ENCODE measurements at regions not wholly inside any gene's neighbourhood (a gene's known extent, or its start where the extent isn't known, plus 50 kb on each side); places are given as distances from the start of the nearest gene placed in this dataset.

DNA sequence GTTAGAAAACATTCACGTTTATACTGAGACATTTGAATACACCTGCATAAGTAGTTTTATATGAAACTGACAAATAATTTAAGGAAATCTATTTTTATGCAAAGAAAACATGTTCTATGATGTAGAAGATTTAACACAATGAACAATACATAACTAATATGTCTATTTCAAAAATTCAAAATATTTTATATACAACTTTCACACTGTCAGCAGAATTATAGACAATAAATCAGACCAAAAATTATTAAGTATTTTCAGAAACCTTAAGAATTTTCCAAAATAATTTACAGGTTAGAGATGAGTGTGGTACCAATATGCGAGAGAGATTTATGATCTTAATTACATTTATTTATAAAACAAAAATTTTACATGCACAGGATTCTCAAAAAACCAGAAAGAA, 1561.0 kb upstream of the ZEB2 start:
- H3K27me3 ChIP-seq = no peaks in the 10 kb centered on the region
- DNase-seq (ENCODE audit: low spot score in 2 of 2) = no peak
- no peak for TF ChIP-seq POLR2AphosphoS5 (IDR thresholded peaks at IDR 0.05)
- TF ChIP-seq, protein P1, sequence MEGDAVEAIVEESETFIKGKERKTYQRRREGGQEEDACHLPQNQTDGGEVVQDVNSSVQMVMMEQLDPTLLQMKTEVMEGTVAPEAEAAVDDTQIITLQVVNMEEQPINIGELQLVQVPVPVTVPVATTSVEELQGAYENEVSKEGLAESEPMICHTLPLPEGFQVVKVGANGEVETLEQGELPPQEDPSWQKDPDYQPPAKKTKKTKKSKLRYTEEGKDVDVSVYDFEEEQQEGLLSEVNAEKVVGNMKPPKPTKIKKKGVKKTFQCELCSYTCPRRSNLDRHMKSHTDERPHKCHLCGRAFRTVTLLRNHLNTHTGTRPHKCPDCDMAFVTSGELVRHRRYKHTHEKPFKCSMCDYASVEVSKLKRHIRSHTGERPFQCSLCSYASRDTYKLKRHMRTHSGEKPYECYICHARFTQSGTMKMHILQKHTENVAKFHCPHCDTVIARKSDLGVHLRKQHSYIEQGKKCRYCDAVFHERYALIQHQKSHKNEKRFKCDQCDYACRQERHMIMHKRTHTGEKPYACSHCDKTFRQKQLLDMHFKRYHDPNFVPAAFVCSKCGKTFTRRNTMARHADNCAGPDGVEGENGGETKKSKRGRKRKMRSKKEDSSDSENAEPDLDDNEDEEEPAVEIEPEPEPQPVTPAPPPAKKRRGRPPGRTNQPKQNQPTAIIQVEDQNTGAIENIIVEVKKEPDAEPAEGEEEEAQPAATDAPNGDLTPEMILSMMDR (IDR thresholded peaks at IDR 0.05) = no peak
- no peak for TF ChIP-seq EP300 (IDR thresholded peaks at IDR 0.05)
- H3K27ac ChIP-seq = no peak overlapping the region
- WGBS = 75% methylated on average over 2 of the region's 2 CpGs
- no peak overlapping the region for H3K4me3 ChIP-seq
- no peaks in the 10 kb centered on the region for H3K4me1 ChIP-seq
- no peaks in the 10 kb centered on the region for H3K9me3 ChIP-seq
- no peaks in the 10 kb centered on the region for H3K36me3 ChIP-seq

GRCh38 chr2:146079216-146079615, 1559.3 kb upstream of the ZEB2 start:
- no peak for DNase-seq (ENCODE audit: low spot score in 2 of 2)
- Histone ChIP-seq H3K27me3 (no peaks in the 10 kb centered on the region), H3K27ac (no peak overlapping the region), H3K9me3 (no peaks in the 10 kb centered on the region), H3K36me3 (no peaks in the 10 kb centered on the region), H3K4me3 (no peak overlapping the region), H3K4me1 (no peaks in the 10 kb centered on the region)
- TF ChIP-seq EP300 (IDR thresholded peaks at IDR 0.05) (no peak), POLR2AphosphoS5 (IDR thresholded peaks at IDR 0.05) (no peak), POLR2A (IDR thresholded peaks at IDR 0.05) (no peak)
- TF ChIP-seq, protein P1 (IDR thresholded peaks at IDR 0.05) = no peak
- 83% methylated on average over 1 of the region's 1 CpG for WGBS

DNA sequence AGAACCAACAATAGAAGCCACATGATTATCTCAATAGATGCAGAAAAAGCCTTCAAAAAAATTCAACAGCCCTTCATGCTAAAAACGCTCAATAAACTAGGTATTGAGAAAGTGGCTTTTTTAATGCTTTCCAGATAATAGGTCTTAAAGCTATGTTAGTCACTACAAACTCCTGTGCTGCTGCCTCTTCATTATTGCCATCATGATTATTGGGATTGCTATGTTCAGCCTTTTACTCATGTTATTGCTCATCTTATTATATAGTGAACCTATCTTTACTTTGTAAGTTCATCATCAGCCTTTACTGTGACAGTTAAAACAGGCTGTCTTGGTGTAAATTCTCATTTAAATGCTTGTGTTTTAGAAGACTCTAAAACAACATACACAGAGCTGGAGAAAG, 1557.2 kb upstream of the ZEB2 start:
- 83% methylated on average over 1 of the region's 1 CpG for WGBS

GRCh38 chr2:146068051-146068450, 1548.1 kb upstream of the ZEB2 start:
- no peak for DNase-seq (ENCODE audit: low spot score in 2 of 2)
- H3K27me3 ChIP-seq = no peaks in the 10 kb centered on the region
- TF ChIP-seq EP300 (IDR thresholded peaks at IDR 0.05) (no peak), POLR2AphosphoS5 (IDR thresholded peaks at IDR 0.05) (no peak), POLR2A (IDR thresholded peaks at IDR 0.05) (no peak)
- TF ChIP-seq, protein P1 (IDR thresholded peaks at IDR 0.05) = no peak
- H3K9me3 ChIP-seq = no peaks in the 10 kb centered on the region
- no peaks in the 10 kb centered on the region for H3K4me1 ChIP-seq
- no peak overlapping the region for H3K27ac ChIP-seq
- H3K36me3 ChIP-seq = no peaks in the 10 kb centered on the region
- no peak overlapping the region for H3K4me3 ChIP-seq

More for the DNA sequence above, 1557.2 kb upstream of the ZEB2 start:
- Histone ChIP-seq H3K27me3 (no peaks in the 10 kb centered on the region), H3K36me3 (no peaks in the 10 kb centered on the region), H3K9me3 (no peaks in the 10 kb centered on the region), H3K4me1 (no peaks in the 10 kb centered on the region), H3K4me3 (no peak overlapping the region), H3K27ac (no peak overlapping the region)
- TF ChIP-seq POLR2AphosphoS5 (IDR thresholded peaks at IDR 0.05) (no peak), POLR2A (IDR thresholded peaks at IDR 0.05) (no peak), EP300 (IDR thresholded peaks at IDR 0.05) (no peak)
- TF ChIP-seq, protein P1 (IDR thresholded peaks at IDR 0.05) = no peak
- DNase-seq (ENCODE audit: low spot score in 2 of 2) = no peak

GRCh38 chr2:146048141-146048540, 1528.2 kb upstream of the ZEB2 start:
- no peak for DNase-seq (ENCODE audit: low spot score in 2 of 2)
- Histone ChIP-seq H3K36me3 (no peaks in the 10 kb centered on the region), H3K27ac (no peak overlapping the region), H3K4me1 (no peaks in the 10 kb centered on the region), H3K27me3 (no peaks in the 10 kb centered on the region), H3K9me3 (no peaks in the 10 kb centered on the region), H3K4me3 (no peak overlapping the region)
- WGBS = 72% methylated on average over 1 of the region's 1 CpG
- no peak for TF ChIP-seq EP300 (IDR thresholded peaks at IDR 0.05)
- no peak for TF ChIP-seq POLR2A (IDR thresholded peaks at IDR 0.05)
- TF ChIP-seq, protein P1 (IDR thresholded peaks at IDR 0.05) = no peak
- no peak for TF ChIP-seq POLR2AphosphoS5 (IDR thresholded peaks at IDR 0.05)

Data from suprapubic skin (tissue), 4 donors.